Ovary (tissue), 3 donors: ENCODE measurements at regions not wholly inside any gene's neighbourhood (a gene's known extent, or its start where the extent isn't known, plus 50 kb on each side); places are given as distances from the start of the nearest gene placed in this dataset.

Experiments
- CTCF ChIP-seq, 3 donors: fragments of 450-650 bp in 2 of 3; fragments of 200-600 bp in 1 of 3; IDR thresholded peaks; one replicate each; pipeline versions ENCODE4 v1.5.1 to v1.8.0; 2016 to 2022; ENCODE audit warnings: antibody characterized with exemption in 3 of 3, mild to moderate bottlenecking in 1 of 3
- EP300 ChIP-seq: sonication (generic); formaldehyde crosslinking; IDR thresholded peaks from one replicate; pipeline ENCODE4 v1.6.1; 2017; ENCODE audit warnings: antibody characterized with exemption
- POLR2A ChIP-seq: fragments of 450-650 bp; IDR thresholded peaks from one replicate; pipeline ENCODE4 v1.6.1; 2017; ENCODE audit warnings: antibody characterized with exemption, mild to moderate bottlenecking, moderate library complexity
- donor health status: DM: no; HTN: no; CAD: no.

- TF ChIP-seq CTCF (IDR thresholded peaks at IDR 0.05) (no peak), POLR2A (no peak), EP300 (no peak)
Observed at GRCh38 chr12:75666126-75666938, 154.9 kb upstream of the KRR1 start.
